Astrocyte of the hippocampus (primary cell): ENCODE measurements at regions not wholly inside any gene's neighbourhood (a gene's known extent, or its start where the extent isn't known, plus 50 kb on each side); places are given as distances from the start of the nearest gene placed in this dataset.
"Not testable (repeated sequence)": the region's sequence is repeated elsewhere in the genome, so short reads cannot be mapped to it uniquely, and the experiment has no call there.

Experiments used
- DNase-seq: peaks from one replicate; pipeline ENCODE4 v3.0.0; 2011; ENCODE audit warnings: low read depth, low spot score

GRCh38 chr14:45621731-45622130, 368.7 kb upstream of the MIS18BP1 start:
- no peak for DNase-seq

- DNase-seq: no peak
Measured at GRCh38 chr14:45619831-45620230, 366.8 kb upstream of the MIS18BP1 start.

- DNase-seq: peak; percentile 64
Measured at GRCh38 chr14:45610318-45610717, 357.3 kb upstream of the MIS18BP1 start.

GRCh38 chr14:45587142-45587541, 334.1 kb upstream of the MIS18BP1 start:
- no peak for DNase-seq

GRCh38 chr14:45559626-45560025, 306.6 kb upstream of the MIS18BP1 start:
- no peak for DNase-seq

- no peak for DNase-seq
Measured at GRCh38 chr14:45558183-45558582, 305.2 kb upstream of the MIS18BP1 start.

DNA sequence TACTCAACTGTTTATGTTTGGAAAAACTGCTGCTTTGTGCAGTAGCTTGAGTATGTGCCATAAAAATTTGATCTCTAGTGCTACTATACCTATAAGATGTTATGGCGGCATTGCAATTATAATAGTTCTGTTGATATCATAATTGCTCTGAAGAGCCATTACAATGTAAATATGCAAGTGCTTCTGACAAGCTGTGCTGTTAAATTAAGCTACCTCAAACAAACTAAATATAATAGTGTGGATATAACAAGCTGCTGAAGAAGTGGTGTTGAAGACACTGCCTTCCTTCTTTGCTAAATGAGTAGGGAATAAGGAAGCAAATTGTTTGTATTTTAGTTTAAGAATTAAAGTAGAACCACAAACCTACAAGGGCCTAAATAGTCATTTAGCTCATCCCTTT, 301.0 kb upstream of the MIS18BP1 start:
- no peak for DNase-seq

- not testable (repeated sequence) for DNase-seq
Measured at GRCh38 chr14:45551240-45551820, 298.3 kb upstream of the MIS18BP1 start.

- no peak for DNase-seq
Measured at GRCh38 chr14:45531022-45531421, 278.0 kb upstream of the MIS18BP1 start.

GRCh38 chr14:45526715-45527549, 273.9 kb upstream of the MIS18BP1 start:
- DNase-seq: peak; percentile 4

GRCh38 chr14:45519766-45520165, 266.8 kb upstream of the MIS18BP1 start:
- no peak for DNase-seq

GRCh38 chr14:45492876-45493275, 239.9 kb upstream of the MIS18BP1 start:
- no peak for DNase-seq

DNA sequence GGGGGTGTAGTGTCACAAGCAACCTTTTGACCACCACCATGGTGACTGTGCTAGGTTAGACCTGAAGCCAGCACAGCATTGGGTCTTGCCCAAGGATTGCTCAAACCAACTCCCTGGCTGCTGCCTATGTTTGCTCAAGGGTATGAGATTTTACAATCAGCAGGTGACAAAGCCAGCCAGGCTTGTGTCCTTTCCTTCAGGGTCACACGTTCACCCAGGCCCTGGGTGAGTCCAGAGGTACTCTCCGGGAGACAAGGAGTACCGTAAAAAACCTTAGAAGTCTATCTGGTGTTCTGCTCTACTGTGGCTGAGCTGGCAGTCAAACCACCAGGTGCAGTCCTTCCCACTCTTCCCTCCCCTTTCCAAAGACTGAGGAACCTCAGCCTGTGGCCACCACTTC, 238.9 kb upstream of the MIS18BP1 start:
- DNase-seq: no peak

- no peak for DNase-seq
Measured at GRCh38 chr14:45486599-45486998, 233.6 kb upstream of the MIS18BP1 start.

DNA sequence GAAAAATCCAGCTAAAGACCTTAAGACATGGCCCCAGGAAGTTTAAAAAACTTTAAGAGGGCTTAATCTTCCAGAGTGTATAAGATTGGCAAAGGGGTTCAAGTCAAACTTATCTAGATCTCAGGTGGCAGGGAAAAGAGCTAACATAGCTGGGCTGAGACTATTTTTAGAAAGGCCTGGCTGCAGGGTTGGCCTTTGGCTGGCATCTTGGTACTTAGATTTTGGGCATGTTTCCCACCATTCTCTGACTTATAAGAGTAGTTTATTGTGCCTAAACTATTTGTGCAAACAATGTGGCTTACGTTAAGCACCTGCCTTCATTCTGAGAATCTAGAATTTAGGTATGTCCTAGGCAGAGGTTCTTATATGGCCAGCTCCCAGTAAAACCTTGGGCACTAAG, 214.0 kb upstream of the MIS18BP1 start:
- DNase-seq: no peak

DNA sequence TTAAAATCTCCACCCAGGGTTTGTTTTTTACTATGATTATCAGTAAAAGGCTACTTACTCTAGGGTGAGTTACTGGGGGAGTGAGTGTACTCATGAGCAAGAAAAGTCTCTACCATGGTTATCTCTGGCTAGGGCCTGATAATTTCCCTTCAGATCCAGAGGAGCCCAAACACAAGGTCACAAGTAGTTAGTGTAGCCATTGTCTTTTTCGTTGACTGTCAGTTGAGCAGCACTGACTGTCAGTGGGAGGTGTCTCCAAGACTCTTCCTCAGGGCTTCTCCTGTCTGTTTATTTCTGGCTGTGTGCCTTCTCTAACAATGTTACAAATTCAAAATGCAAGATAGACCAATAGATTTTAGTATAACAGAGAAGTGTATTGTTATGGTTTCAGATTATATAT, 181.2 kb upstream of the MIS18BP1 start:
- DNase-seq: no peak

- peak; percentile 57 for DNase-seq
Measured at GRCh38 chr14:45426685-45427282, 173.8 kb upstream of the MIS18BP1 start.

DNA sequence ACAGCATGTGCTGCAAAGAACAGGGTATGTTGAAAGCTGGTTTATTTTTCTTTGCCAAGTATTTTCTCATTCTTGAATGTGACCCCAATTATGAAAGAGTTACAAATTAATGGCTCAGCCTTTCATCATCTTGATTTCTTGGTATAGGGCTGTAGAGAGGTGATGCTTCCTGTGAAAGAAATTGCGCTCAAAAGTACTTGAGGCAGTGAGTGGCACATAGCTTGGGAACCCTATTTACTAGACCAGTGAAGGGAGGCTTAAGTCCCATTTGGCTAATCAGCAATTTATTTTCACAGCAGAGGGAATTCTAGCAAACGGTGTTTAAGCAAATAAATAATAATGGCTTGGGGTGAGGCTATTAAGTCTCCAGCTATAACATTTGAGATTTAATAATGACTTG, 153.9 kb upstream of the MIS18BP1 start:
- no peak for DNase-seq

- DNase-seq: no peak
Measured at GRCh38 chr14:45400950-45401640, 148.1 kb upstream of the MIS18BP1 start.

DNA sequence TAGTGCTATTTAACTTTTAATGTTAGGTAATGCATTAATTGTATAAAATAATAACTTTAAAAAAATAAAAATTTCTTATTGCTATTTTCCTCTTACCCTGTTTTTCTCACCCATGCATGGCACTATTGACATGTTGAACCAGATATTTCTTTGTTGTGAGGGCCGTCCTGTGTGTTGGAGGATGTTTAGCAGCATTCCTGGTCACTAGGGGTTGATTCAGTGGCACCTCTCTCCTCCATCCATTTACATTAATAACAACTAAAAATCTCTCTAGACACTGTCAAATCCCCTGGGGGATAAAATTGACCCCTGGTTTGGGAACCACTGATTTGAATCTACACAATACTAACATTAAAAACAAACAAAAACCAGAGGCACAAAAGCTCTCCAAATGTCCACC, 147.5 kb upstream of the MIS18BP1 start:
- no peak for DNase-seq

DNA sequence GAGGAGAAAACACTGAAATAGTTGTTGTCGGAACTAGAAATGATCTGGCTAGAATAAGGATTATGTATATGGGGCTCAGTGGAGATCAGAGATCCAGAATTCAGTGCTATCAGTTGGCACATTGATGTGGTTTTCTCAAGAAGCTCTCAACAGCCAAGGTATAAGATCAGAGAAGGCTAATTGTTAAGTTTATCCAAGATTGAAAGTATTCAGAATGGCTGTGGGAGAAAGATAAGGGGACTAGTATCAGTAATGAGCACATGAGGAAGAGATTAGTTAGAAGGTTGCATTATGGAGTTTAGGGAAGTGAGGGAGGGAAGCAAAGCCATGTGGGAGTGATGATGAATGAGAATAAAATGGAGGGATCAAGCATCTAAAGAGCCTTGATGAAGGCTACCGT, 128.1 kb upstream of the MIS18BP1 start:
- DNase-seq: no peak

DNA sequence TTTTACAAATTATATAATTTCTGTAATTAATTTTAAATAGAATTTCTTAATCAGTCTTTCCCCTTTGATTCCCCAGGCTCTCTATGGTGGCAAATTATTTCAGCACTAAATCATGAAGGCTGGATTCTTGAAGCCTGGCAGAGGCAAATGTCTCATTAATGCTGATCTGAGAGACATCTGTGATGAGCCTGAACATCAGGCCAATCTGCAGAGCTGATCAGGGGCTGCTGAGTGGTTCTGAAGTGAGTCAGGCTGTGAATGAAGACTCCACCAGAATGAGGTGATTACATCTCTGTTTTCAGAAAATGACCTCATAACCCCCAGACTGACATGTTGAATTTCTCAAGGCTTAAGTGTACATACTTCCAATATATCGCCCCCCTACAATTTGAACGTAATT, 124.2 kb upstream of the MIS18BP1 start:
- peak; percentile 1 for DNase-seq
